ENCODE measurements at regions not wholly inside any gene's neighbourhood (a gene's known extent, or its start where the extent isn't known, plus 50 kb on each side); places are given as distances from the start of the nearest gene placed in this dataset.

DNA sequence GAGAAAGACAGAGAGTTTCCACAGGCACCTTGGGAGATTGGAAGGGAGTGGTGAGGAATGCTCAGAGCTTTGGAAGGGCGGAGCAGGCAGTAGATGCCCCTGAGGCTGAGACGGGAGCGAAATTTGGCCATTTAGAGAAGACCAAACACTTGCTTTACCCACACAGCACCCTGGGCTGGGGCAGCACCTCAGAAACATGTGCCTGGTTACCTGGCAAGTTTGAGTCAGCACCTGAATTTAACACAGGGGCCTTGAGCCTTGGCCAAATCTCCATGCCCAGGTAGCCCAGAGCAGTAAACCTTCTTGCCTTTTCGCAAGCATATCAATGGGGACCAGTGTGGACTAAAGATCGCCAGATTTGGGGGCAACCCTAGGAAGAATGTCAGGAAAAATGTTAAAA lies 111.9 kb upstream of the NFE2L3 start:
- Histone ChIP-seq H2AFZ (ENCODE audit: low read depth, low read length) (no peak overlapping the region), H3K79me2 (replicated peaks; ENCODE audit: insufficient read depth, low read length) (no peaks in the 10 kb centered on the region), H3F3A (ENCODE audit: insufficient read depth, low read length, poor library complexity, severe bottlenecking) (no peaks in the 10 kb centered on the region), H3K9me2 (ENCODE audit: insufficient read depth, low read length) (no peaks in the 10 kb centered on the region), H4K20me1 (ENCODE audit: insufficient read depth) (no peaks in the 10 kb centered on the region), H3K9me3 (ENCODE audit: low read length) (no peaks in the 10 kb centered on the region), H3K27ac (ENCODE audit: low read length) (no peak overlapping the region), H3K36me3 (ENCODE audit: insufficient read depth, low read length) (no peaks in the 10 kb centered on the region), H3K4me3 (ENCODE audit: low read length) (no peak overlapping the region), H3K4me2 (ENCODE audit: low read length) (no peak overlapping the region), H3K9ac (ENCODE audit: low read length) (no peak overlapping the region), H3K27me3 (ENCODE audit: insufficient read depth, low read depth, low read length) (no peaks in the 10 kb centered on the region)
- TF ChIP-seq RAD21 (conservative IDR thresholded peaks at IDR 0.05), result no peak
- TF ChIP-seq TAF1 (IDR thresholded peaks at IDR 0.05; ENCODE audit: low read depth), result no peak
- no peak for TF ChIP-seq EZH2 (IDR thresholded peaks at IDR 0.05; ENCODE audit: borderline replicate concordance, insufficient read depth, low read length, poor library complexity, severe bottlenecking)
- TF ChIP-seq, protein P1, sequence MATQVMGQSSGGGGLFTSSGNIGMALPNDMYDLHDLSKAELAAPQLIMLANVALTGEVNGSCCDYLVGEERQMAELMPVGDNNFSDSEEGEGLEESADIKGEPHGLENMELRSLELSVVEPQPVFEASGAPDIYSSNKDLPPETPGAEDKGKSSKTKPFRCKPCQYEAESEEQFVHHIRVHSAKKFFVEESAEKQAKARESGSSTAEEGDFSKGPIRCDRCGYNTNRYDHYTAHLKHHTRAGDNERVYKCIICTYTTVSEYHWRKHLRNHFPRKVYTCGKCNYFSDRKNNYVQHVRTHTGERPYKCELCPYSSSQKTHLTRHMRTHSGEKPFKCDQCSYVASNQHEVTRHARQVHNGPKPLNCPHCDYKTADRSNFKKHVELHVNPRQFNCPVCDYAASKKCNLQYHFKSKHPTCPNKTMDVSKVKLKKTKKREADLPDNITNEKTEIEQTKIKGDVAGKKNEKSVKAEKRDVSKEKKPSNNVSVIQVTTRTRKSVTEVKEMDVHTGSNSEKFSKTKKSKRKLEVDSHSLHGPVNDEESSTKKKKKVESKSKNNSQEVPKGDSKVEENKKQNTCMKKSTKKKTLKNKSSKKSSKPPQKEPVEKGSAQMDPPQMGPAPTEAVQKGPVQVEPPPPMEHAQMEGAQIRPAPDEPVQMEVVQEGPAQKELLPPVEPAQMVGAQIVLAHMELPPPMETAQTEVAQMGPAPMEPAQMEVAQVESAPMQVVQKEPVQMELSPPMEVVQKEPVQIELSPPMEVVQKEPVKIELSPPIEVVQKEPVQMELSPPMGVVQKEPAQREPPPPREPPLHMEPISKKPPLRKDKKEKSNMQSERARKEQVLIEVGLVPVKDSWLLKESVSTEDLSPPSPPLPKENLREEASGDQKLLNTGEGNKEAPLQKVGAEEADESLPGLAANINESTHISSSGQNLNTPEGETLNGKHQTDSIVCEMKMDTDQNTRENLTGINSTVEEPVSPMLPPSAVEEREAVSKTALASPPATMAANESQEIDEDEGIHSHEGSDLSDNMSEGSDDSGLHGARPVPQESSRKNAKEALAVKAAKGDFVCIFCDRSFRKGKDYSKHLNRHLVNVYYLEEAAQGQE (IDR thresholded peaks at IDR 0.05; ENCODE audit: borderline replicate concordance), result no peak
- TF ChIP-seq EP300 (conservative IDR thresholded peaks at IDR 0.05; ENCODE audit: poor library complexity, severe bottlenecking), result no peak
- TF ChIP-seq SMC3 (conservative IDR thresholded peaks at IDR 0.05; ENCODE audit: poor library complexity), result no peak
- no peak for TF ChIP-seq POLR2AphosphoS5 (IDR thresholded peaks at IDR 0.05)
- no peak for TF ChIP-seq MXI1 (conservative IDR thresholded peaks at IDR 0.05; ENCODE audit: poor library complexity, severe bottlenecking)
- TF ChIP-seq, protein P2, sequence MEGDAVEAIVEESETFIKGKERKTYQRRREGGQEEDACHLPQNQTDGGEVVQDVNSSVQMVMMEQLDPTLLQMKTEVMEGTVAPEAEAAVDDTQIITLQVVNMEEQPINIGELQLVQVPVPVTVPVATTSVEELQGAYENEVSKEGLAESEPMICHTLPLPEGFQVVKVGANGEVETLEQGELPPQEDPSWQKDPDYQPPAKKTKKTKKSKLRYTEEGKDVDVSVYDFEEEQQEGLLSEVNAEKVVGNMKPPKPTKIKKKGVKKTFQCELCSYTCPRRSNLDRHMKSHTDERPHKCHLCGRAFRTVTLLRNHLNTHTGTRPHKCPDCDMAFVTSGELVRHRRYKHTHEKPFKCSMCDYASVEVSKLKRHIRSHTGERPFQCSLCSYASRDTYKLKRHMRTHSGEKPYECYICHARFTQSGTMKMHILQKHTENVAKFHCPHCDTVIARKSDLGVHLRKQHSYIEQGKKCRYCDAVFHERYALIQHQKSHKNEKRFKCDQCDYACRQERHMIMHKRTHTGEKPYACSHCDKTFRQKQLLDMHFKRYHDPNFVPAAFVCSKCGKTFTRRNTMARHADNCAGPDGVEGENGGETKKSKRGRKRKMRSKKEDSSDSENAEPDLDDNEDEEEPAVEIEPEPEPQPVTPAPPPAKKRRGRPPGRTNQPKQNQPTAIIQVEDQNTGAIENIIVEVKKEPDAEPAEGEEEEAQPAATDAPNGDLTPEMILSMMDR (IDR thresholded peaks at IDR 0.05; ENCODE audit: poor library complexity, severe bottlenecking), result no peak

DNA sequence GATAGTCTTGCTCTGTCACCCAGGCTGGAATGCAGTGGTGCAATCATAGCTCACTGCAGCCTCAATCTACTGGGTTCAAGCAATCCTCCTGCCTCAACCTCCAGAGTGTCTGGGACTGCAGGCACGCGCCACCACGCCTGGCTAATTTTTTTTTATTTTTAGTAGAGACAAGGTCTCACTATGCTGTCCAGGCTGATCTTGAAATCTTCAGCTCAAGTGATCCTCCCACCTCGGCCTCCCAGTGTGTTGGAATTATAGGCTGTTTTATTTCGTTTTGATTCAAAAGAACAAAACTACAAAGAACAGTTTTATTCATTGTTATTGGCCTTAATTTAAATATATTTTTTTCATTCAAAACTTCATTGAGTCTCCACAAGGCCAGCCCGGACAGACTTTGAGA lies 109.8 kb upstream of the NFE2L3 start:
- Histone ChIP-seq H3F3A (ENCODE audit: insufficient read depth, low read length, poor library complexity, severe bottlenecking) (no peaks in the 10 kb centered on the region), H4K20me1 (ENCODE audit: insufficient read depth) (no peaks in the 10 kb centered on the region), H3K27ac (ENCODE audit: low read length) (no peak overlapping the region), H3K9ac (ENCODE audit: low read length) (no peak overlapping the region), H3K9me2 (ENCODE audit: insufficient read depth, low read length) (no peaks in the 10 kb centered on the region), H3K4me3 (ENCODE audit: low read length) (no peak overlapping the region), H3K4me2 (ENCODE audit: low read length) (no peak overlapping the region), H3K79me2 (replicated peaks; ENCODE audit: insufficient read depth, low read length) (no peaks in the 10 kb centered on the region), H3K36me3 (ENCODE audit: insufficient read depth, low read length) (no peaks in the 10 kb centered on the region), H2AFZ (ENCODE audit: low read depth, low read length) (no peak overlapping the region), H3K27me3 (ENCODE audit: insufficient read depth, low read depth, low read length) (no peaks in the 10 kb centered on the region), H3K9me3 (ENCODE audit: low read length) (no peaks in the 10 kb centered on the region)
- TF ChIP-seq SMC3 (conservative IDR thresholded peaks at IDR 0.05; ENCODE audit: poor library complexity), result no peak
- TF ChIP-seq, protein P1 (IDR thresholded peaks at IDR 0.05; ENCODE audit: borderline replicate concordance), result no peak
- no peak for TF ChIP-seq EZH2 (IDR thresholded peaks at IDR 0.05; ENCODE audit: borderline replicate concordance, insufficient read depth, low read length, poor library complexity, severe bottlenecking)
- no peak for TF ChIP-seq MXI1 (conservative IDR thresholded peaks at IDR 0.05; ENCODE audit: poor library complexity, severe bottlenecking)
- no peak for TF ChIP-seq RAD21 (conservative IDR thresholded peaks at IDR 0.05)
- no peak for TF ChIP-seq EP300 (conservative IDR thresholded peaks at IDR 0.05; ENCODE audit: poor library complexity, severe bottlenecking)
- TF ChIP-seq TAF1 (IDR thresholded peaks at IDR 0.05; ENCODE audit: low read depth), result no peak
- TF ChIP-seq, protein P2 (IDR thresholded peaks at IDR 0.05; ENCODE audit: poor library complexity, severe bottlenecking), result no peak
- TF ChIP-seq POLR2AphosphoS5 (IDR thresholded peaks at IDR 0.05), result no peak

Measured in neural cell (in vitro differentiated cells).